ENCODE measurements at regions not wholly inside any gene's neighbourhood (a gene's known extent, or its start where the extent isn't known, plus 50 kb on each side); places are given as distances from the start of the nearest gene placed in this dataset.

DNA sequence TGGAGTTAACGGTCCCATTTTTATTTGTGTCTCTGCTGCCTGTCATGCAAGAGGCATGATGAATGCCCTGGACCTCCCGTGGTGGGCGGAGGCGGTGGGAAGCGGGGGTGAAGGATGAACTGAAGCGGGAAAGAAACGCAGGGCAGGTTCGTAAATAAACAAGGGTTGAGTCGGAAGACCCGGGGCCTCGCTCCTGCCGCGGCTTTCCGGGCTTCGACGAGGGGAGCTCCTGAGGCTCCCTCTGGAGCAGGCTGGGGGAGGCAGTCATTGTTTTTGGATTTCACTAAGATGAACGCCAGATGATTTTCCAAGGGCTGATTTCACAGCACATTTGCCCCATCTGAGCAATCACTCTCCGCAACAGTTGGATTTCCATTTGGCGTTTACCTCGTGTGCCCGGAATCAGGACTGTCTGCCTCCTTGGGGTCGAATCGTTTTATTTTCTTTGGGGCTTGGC lies 130.2 kb downstream of the SLC38A6 start:
- intact Hi-C loops (cut with DNase I, micrococcal nuclease): no loop called here
- Mint-ChIP-seq H3K4me3 (no peak overlapping the region), H3K27me3 (peaks cover 4% of the 10 kb centered on the region), H3K36me3 (ENCODE audit: low read depth) (no peaks in the 10 kb centered on the region), H3K27ac (no peak overlapping the region), H3K9me3 (ENCODE audit: low read depth) (peaks cover 15% of the 10 kb centered on the region), H3K4me1 (no peaks in the 10 kb centered on the region)
- DNase-seq (no peak), ATAC-seq (no peak)
- ChIA-PET POLR2A (no interaction called here), CTCF (interaction anchor here (0.6 kb wide), 1 partner anchor 405 kb away, joined by 3 read pairs; no protein-coding TSS in a partner anchor)

- ChIA-PET CTCF (interaction anchor here (0.6 kb wide), 1 partner anchor 404 kb away, joined by 3 read pairs; no protein-coding TSS in a partner anchor), POLR2A (no interaction called here)
- peaks cover 4% of the 10 kb centered on the region for H3K27me3 Mint-ChIP-seq
- DNase-seq (no peak), ATAC-seq (peak; percentile 12)
- no peak overlapping the region for H3K4me3 Mint-ChIP-seq
- H3K9me3 Mint-ChIP-seq (ENCODE audit: low read depth): peaks cover 14% of the 10 kb centered on the region
- H3K27ac Mint-ChIP-seq: no peak overlapping the region
- no peaks in the 10 kb centered on the region for H3K4me1 Mint-ChIP-seq
- no peaks in the 10 kb centered on the region for H3K36me3 Mint-ChIP-seq (ENCODE audit: low read depth)
- intact Hi-C loops (cut with DNase I, micrococcal nuclease): no loop called here
Measured at GRCh38 chr14:61110316-61111082, 129.5 kb downstream of the SLC38A6 start.

- intact Hi-C loops (cut with DNase I, micrococcal nuclease): no loop called here
- POLR2A ChIA-PET: interaction anchor here (0.6 kb wide), 2 partner anchors 372 to 437 kb away, joined by 3 to 4 read pairs; no protein-coding TSS in a partner anchor
- Mint-ChIP-seq H3K4me1 (peaks cover under 1% of the 10 kb centered on the region), H3K36me3 (ENCODE audit: low read depth) (no peaks in the 10 kb centered on the region), H3K4me3 (no peak overlapping the region), H3K27me3 (peaks cover 4% of the 10 kb centered on the region), H3K9me3 (ENCODE audit: low read depth) (peaks cover 4% of the 10 kb centered on the region), H3K27ac (no peak overlapping the region)
- ATAC-seq: no peak
- no peak for DNase-seq
- CTCF ChIA-PET: no interaction called here
Measured at GRCh38 chr14:61109288-61109687, 128.2 kb downstream of the SLC38A6 start.

DNA sequence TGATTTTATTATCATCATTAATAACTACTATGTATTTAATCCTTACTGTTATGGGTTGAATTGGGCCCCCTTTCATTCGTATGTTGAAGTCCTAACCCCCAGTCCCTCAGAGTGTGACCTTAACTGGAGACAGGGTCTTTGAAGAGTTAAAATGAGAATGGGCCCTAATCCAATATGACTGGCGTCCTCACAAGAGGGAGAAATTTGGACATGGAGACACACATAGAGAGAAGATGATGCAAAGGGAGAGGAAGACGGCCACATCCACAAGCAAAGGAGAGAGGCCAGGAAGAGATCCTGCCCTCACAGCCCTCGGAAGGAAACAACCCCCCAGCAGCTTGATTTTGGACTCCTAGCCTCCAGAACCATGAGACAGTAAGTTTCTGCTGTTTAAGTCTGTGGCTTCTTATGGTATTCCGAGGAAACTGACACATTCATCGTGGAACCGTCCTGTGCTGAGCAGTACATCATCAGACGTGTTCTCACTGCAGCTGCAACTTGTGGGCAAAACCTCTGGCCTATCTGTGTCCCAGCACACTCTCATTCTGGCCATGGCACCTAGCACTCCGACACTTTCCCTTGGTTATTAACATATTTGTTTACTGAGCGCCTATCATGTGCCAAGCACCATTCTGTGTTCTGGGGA lies 127.6 kb downstream of the SLC38A6 start:
- ChIA-PET CTCF (interaction anchor here (0.5 to 1.0 kb wide), 2 partner anchors 9 to 395 kb away, joined by 3 read pairs; no protein-coding TSS in a partner anchor), POLR2A (no interaction called here)
- Mint-ChIP-seq H3K36me3 (ENCODE audit: low read depth) (no peaks in the 10 kb centered on the region), H3K4me1 (peaks cover 7% of the 10 kb centered on the region), H3K4me3 (no peak overlapping the region), H3K27me3 (peaks cover 4% of the 10 kb centered on the region), H3K9me3 (ENCODE audit: low read depth) (no peaks in the 10 kb centered on the region), H3K27ac (no peak overlapping the region)
- ATAC-seq (no peak), DNase-seq (no peak)
- intact Hi-C loops (cut with DNase I, micrococcal nuclease): no loop called here

GRCh38 chr14:61107869-61108493 lies 126.9 kb downstream of the SLC38A6 start:
- CTCF ChIA-PET: interaction anchor here (1.0 kb wide), 1 partner anchor 9 kb away, joined by 3 read pairs; no protein-coding TSS in a partner anchor
- DNase-seq: no peak
- POLR2A ChIA-PET: no interaction called here
- intact Hi-C loops (cut with DNase I, micrococcal nuclease): no loop called here
- Mint-ChIP-seq H3K4me3 (no peak overlapping the region), H3K4me1 (peaks cover 13% of the 10 kb centered on the region), H3K9me3 (ENCODE audit: low read depth) (no peaks in the 10 kb centered on the region), H3K36me3 (ENCODE audit: low read depth) (no peaks in the 10 kb centered on the region), H3K27me3 (peaks cover 4% of the 10 kb centered on the region), H3K27ac (no peak overlapping the region)
- no peak for ATAC-seq

GRCh38 chr14:61106959-61107641 lies 126.1 kb downstream of the SLC38A6 start:
- peaks cover 4% of the 10 kb centered on the region for H3K27me3 Mint-ChIP-seq
- ChIA-PET POLR2A (no interaction called here), CTCF (no interaction called here)
- no peak for ATAC-seq
- no peak for DNase-seq
- H3K4me3 Mint-ChIP-seq: no peak overlapping the region
- no peaks in the 10 kb centered on the region for H3K36me3 Mint-ChIP-seq (ENCODE audit: low read depth)
- H3K9me3 Mint-ChIP-seq (ENCODE audit: low read depth): no peaks in the 10 kb centered on the region
- peaks cover 22% of the 10 kb centered on the region for H3K4me1 Mint-ChIP-seq
- intact Hi-C loops (cut with DNase I, micrococcal nuclease): no loop called here
- H3K27ac Mint-ChIP-seq: no peak overlapping the region

DNA sequence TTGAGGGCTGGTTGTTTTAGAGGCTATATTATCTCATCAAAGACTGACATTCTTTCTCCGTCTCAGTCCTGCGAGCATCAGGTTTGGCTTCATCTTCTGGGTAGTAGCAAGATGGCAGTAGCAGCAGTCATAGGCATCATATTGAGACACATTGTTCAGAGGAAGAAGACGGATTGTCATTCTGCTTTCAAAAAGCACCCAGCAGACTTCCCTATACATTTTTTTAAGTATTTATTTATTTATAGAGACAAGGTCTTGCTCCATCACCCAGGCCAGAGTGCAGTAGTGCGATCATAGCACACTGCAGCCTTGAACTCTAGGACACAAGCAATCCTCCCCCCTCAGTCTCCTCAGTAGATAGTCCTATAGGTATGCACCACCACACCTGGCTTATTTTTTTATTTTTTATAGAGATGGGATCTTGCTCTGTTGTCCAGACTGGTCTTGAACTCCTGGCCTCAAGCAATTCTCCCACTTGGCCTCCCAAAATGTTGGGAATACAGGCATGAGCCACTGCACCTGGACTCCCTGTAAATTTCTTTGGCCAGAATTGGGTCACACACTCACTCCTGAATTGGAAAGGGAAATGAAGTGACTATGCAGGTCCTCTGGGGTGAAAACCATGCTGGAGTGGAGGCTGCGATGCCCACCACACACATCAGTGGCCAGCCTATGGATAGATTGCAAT lies 125.4 kb downstream of the SLC38A6 start:
- POLR2A ChIA-PET: interaction anchor here (0.6 kb wide), 1 partner anchor 460 kb away, joined by 4 read pairs; no protein-coding TSS in a partner anchor
- peaks cover 24% of the 10 kb centered on the region for H3K4me1 Mint-ChIP-seq
- ATAC-seq (no peak), DNase-seq (no peak)
- CTCF ChIA-PET: no interaction called here
- no peaks in the 10 kb centered on the region for H3K9me3 Mint-ChIP-seq (ENCODE audit: low read depth)
- H3K36me3 Mint-ChIP-seq (ENCODE audit: low read depth): no peaks in the 10 kb centered on the region
- H3K27me3 Mint-ChIP-seq: peaks cover 3% of the 10 kb centered on the region
- no peak overlapping the region for H3K27ac Mint-ChIP-seq
- H3K4me3 Mint-ChIP-seq: no peak overlapping the region
- intact Hi-C loops (cut with DNase I, micrococcal nuclease): no loop called here

- peaks cover 24% of the 10 kb centered on the region for H3K4me1 Mint-ChIP-seq
- ATAC-seq (no peak), DNase-seq (no peak)
- ChIA-PET CTCF (interaction anchor here (0.7 kb wide), 1 partner anchor 25 kb away, joined by 3 read pairs; no protein-coding TSS in a partner anchor), POLR2A (no interaction called here)
- no peaks in the 10 kb centered on the region for H3K27me3 Mint-ChIP-seq
- H3K36me3 Mint-ChIP-seq (ENCODE audit: low read depth): no peaks in the 10 kb centered on the region
- intact Hi-C loops (cut with DNase I, micrococcal nuclease): no loop called here
- H3K9me3 Mint-ChIP-seq (ENCODE audit: low read depth): no peaks in the 10 kb centered on the region
- no peak overlapping the region for H3K27ac Mint-ChIP-seq
- no peak overlapping the region for H3K4me3 Mint-ChIP-seq
Measured at GRCh38 chr14:61104358-61104757, 123.3 kb downstream of the SLC38A6 start.

GRCh38 chr14:61103541-61104339 lies 122.7 kb downstream of the SLC38A6 start:
- peak; percentile 62 for DNase-seq
- H3K9me3 Mint-ChIP-seq (ENCODE audit: low read depth): no peaks in the 10 kb centered on the region
- CTCF ChIA-PET: interaction anchor here (0.6 to 0.8 kb wide), 3 partner anchors 24 to 228 kb away, joined by 3 read pairs; no protein-coding TSS in a partner anchor
- H3K36me3 Mint-ChIP-seq (ENCODE audit: low read depth): no peaks in the 10 kb centered on the region
- no peaks in the 10 kb centered on the region for H3K27me3 Mint-ChIP-seq
- peaks cover 24% of the 10 kb centered on the region for H3K4me1 Mint-ChIP-seq
- POLR2A ChIA-PET: no interaction called here
- no peak overlapping the region for H3K4me3 Mint-ChIP-seq
- intact Hi-C loops (cut with DNase I, micrococcal nuclease): loop anchor here in 1 of 2 experiments (1.0 kb wide), 1 partner anchor 75 kb away; no protein-coding TSS in a partner anchor
- peak overlapping the region; percentile 29 for H3K27ac Mint-ChIP-seq
- peak; percentile 82 for ATAC-seq

All from activated CD4-positive, alpha-beta T cell treated with anti-CD3 and anti-CD28 coated beads for 36 hours (primary cell).